Epithelial cell of esophagus (primary cell): ENCODE measurements at regions not wholly inside any gene's neighbourhood (a gene's known extent, or its start where the extent isn't known, plus 50 kb on each side); places are given as distances from the start of the nearest gene placed in this dataset.

Experiments used
- DNase-seq: peaks from one replicate; pipeline ENCODE4 v3.0.0; 2010; ENCODE audit warnings: low read depth
- H3K4me3 ChIP-seq: 2 replicates; pipeline ENCODE4 v1.5.1; 2011; ENCODE audit warnings: mild to moderate bottlenecking, low read length, control low read depth
- TF ChIP-seq, protein P1 (sequence below): IDR thresholded peaks from 2 replicates; pipeline ENCODE4 v1.5.1; 2011; ENCODE audit warnings: low read depth, mild to moderate bottlenecking, low read length, control low read depth, inconsistent platforms; ENCODE audit not compliant: insufficient read depth; ENCODE audit errors: missing control alignments

DNA sequence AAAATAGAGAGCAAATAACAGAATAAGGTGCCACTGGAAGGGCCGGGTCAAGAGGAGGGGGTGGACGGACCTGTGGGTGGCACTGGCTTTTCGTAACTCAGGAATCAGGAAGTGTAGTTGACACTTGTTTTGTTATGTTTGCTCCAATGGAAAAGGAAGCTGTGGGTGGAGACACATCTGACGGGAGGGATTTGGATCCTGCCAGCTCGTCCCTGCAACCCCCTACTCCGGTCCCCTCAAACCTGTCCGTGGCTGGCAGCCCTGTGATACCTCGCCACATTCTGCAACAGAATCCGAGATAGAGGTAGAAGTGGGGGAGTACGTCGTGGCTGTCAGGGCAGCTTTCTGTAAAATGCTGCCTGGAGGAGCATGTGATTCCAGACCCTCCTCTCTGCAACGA lies 104.2 kb upstream of the IER5L start:
- H3K4me3 ChIP-seq, result peak overlapping the region; percentile 0
- no peak for DNase-seq
- TF ChIP-seq, protein P1, sequence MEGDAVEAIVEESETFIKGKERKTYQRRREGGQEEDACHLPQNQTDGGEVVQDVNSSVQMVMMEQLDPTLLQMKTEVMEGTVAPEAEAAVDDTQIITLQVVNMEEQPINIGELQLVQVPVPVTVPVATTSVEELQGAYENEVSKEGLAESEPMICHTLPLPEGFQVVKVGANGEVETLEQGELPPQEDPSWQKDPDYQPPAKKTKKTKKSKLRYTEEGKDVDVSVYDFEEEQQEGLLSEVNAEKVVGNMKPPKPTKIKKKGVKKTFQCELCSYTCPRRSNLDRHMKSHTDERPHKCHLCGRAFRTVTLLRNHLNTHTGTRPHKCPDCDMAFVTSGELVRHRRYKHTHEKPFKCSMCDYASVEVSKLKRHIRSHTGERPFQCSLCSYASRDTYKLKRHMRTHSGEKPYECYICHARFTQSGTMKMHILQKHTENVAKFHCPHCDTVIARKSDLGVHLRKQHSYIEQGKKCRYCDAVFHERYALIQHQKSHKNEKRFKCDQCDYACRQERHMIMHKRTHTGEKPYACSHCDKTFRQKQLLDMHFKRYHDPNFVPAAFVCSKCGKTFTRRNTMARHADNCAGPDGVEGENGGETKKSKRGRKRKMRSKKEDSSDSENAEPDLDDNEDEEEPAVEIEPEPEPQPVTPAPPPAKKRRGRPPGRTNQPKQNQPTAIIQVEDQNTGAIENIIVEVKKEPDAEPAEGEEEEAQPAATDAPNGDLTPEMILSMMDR, result no peak

DNA sequence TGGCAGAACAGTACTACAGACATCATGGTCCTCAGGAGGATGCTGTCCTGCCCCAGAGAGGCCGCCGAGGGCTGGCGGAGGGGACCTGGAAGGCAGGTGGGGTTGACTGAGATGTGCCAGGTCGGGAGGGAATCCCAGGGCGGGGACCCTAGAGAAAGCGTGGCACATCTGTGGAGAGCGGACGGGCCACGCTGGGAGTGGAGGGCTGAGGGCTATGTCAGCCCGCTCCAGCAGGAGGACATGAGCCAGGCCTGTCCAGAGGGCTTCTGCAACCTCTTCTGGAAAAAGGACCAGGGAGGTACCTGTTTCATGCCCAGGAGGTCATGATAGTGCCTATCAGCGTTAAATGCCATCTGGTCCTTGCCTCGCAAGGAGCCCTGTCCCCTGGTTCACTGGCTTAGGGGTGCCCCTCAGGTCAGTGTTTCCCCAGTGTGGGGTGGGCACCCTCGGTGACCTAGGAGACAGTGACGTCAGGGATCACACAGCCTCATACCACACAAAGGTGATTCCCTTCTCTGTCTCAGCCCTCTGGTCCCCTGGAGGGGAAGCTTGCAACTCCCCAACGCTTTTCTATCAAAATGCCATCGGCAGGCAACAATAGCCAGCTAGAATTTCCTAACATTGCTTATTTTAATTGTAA lies 103.6 kb upstream of the IER5L start:
- no peak for DNase-seq
- TF ChIP-seq, protein P1, result no peak

DNA sequence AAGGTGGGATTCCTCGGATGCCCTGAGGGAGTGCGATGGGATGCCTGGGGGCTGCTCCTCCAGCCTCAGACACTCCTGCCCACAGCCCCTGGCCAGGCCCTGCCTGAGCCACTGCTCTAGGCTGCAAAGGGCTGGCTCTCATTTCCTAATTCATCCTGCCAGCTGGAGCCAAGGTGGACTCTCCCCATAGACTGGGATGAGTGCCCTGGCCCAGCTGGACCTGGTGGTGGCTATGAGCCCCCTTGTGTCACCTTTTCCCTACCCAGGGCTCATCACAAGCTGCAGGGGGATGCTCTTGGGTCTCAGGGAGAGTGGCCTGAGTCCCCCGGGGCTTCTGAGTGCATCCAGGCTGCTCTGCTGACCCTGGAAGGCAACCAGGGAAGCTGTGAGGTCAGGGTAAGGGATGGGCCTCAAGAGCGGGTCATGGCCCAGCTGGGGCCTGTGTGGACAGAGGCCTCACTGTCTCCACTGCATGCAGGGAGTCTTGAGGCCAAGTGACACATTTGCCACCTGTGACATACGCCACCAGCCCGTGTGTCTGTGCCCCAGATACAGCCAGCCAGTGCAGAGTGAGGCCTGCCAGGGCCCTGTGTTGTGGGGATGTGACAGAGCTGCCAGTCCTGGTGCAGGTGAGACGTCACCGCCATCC lies 102.7 kb upstream of the IER5L start:
- no peak for DNase-seq
- TF ChIP-seq, protein P1, result no peak
- no peak overlapping the region for H3K4me3 ChIP-seq

More for the DNA sequence above, 103.6 kb upstream of the IER5L start:
- no peak overlapping the region for H3K4me3 ChIP-seq

DNA sequence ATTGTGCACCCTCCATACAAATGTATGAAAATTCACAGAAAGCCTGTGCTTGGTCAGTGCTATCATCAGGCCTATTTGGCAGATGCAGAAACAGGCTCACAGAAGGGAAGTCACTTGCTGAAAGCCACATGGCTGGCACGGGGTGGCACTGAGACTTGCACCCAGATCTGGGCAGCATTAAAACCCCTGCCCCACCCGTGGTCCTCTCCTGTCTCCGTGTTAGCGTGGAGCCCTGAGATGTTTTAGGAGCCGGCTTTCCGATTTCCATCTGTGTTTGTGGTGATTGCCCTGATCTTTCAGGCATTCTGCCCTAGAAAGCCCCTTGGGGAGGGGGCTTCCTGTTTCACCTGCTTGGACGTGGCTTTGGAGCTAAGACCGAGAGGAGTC lies 102.2 kb upstream of the IER5L start:
- H3K4me3 ChIP-seq, result no peak overlapping the region
- TF ChIP-seq, protein P1, result no peak
- DNase-seq, result no peak

DNA sequence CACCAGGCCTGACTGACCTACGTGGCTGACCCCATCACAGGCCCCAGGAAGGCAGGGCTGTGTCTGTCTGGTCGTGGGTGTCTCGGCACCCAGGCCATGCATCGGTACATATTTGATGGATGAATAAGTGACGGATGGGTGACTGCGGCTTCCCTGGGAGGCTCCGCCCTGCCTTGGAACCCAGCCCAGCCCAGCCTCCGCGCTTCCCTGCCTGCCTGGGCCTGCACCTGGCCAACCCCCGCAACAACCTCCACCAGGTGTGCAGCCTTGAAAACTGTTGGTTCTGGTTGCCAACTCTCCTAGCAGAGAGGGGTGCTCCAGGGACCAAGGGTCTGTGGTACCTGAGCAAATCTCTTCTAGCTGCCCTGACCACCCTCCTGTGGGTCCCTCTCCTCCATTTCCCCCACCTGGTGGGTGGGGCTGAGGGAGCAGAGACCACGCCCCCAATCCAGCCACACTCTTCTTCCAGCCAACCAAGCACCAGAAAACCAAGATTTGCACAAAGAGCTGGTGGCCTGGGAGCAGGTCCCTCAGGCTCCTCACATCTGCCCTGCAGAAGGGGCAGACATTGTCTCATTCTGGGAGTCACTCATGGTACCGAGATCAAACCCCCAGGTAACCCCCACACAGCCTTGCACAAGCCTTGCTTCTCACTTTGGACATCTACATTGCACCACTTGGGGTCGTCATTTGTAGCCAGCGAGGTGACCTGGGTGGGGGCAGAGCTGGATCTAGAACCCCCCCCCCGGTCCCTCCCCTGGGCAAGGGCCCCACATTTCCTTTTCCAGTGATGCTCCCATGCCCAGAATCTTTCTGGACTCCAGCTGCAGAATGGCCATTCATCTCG lies 100.6 kb upstream of the IER5L start:
- H3K4me3 ChIP-seq, result no peak overlapping the region
- peak; percentile 96 for DNase-seq
- TF ChIP-seq, protein P1, result no peak

DNA sequence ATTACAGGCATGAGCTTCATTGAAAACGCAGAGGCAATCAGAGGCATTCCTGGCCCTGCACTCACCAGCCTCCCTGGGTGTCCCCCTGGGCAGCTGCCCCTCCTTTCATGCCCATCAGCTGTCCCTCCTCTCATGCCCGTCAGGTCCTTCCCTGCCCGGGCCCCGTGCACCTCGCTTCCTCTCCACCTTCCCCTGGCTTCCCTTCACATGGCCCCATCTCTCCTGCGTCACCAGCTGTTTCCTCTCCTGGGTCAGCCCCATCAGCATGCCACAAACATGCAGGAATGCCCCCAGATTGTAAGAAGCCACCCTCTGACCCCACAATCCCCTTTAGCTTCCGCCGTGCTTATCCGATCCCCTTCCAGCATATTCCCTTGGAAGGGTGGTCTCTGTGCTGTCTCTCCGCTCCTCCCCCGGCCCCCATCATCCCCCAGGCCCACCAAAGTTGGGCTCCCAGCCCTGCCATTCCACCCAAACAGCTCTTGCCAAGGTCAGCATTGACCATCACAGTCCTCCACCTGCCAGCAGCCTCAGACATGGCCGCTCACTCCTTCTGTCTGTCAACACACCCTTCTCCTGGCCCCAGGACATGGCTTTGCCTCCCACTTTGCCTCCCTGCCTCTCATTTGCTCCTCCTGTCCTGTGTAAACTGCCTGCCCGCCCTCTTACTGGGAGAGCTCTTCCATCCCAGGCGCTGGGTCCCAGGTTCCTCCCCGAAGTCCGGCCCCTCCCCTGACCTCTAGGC lies 98.6 kb upstream of the IER5L start:
- DNase-seq, result no peak
- TF ChIP-seq, protein P1, result no peak
- no peak overlapping the region for H3K4me3 ChIP-seq
